Dendritic cell treated with granulocyte-macrophage colony-stimulating factor and Interleukin-4, amounts not matched to agents 40 ng/mL and 50 ng/mL, for 4 days (primary cell): ENCODE measurements at regions not wholly inside any gene's neighbourhood (a gene's known extent, or its start where the extent isn't known, plus 50 kb on each side); places are given as distances from the start of the nearest gene placed in this dataset.
"Not testable (repeated sequence)": the region's sequence is repeated elsewhere in the genome, so short reads cannot be mapped to it uniquely, and the experiment has no call there.

Experiments used
- H3K27ac Mint-ChIP-seq: one replicate; pipeline ENCODE4 v1.8.0; 2022; ENCODE audit warnings: mild to moderate bottlenecking, mixed read lengths
- H3K27me3 Mint-ChIP-seq: one replicate; pipeline ENCODE4 v1.8.0; 2022; ENCODE audit warnings: mild to moderate bottlenecking, mixed read lengths
- H3K36me3 Mint-ChIP-seq: one replicate; pipeline ENCODE4 v1.8.0; 2022; ENCODE audit warnings: low read depth, mixed read lengths
- H3K4me1 Mint-ChIP-seq: one replicate; pipeline ENCODE4 v1.8.0; 2022; ENCODE audit warnings: low read depth, mixed read lengths
- H3K4me3 Mint-ChIP-seq: one replicate; pipeline ENCODE4 v1.8.0; 2022; ENCODE audit warnings: mild to moderate bottlenecking, moderate library complexity, mixed read lengths
- H3K9me3 Mint-ChIP-seq: one replicate; pipeline ENCODE4 v1.8.0; 2022; ENCODE audit warnings: mixed read lengths
- intact Hi-C: fragments of 100-400 bp; cut with micrococcal nuclease; formaldehyde crosslinking; loops from one replicate; pipeline ENCODE4 v1.15.0; 2022

DNA sequence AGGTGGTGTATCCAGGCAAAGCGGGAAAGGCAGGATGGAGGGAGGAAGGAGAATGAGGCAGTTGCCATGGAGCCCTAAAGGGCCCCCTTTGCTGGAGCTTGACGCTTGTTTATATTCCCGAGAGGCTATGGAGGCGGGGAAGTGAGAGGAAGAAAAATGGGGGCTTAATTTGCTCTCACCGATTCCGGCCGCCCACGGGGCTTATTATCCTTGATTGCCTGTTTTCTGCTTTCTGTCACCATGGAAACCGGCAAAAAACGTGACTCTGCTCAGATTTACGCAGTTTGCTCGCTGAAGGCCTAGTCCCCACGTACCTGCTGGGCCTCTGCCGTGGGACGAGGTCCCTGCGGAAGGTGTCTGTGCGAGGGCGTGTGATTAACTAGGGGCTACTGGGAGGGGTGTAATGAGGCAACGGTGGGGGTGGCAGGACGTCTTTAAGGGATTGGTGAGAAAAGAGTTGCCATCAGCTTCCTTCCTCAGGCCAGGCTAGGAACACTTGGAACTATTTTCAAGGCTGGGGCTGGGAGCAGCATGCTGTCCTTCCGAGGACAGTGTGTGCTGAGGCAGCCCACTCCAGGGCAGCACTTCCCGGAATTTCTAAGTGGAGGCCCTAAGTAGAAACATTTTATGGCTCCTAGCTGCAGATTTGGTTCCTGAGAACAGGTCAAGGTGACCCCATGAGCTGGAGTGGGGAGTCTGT is 110.8 kb upstream of the NDN start:
- H3K27ac Mint-ChIP-seq: no peak overlapping the region
- intact Hi-C loops: no loop called here
- H3K4me1 Mint-ChIP-seq: no peaks in the 10 kb centered on the region
- peaks cover 78% of the 10 kb centered on the region for H3K9me3 Mint-ChIP-seq
- H3K27me3 Mint-ChIP-seq: no peaks in the 10 kb centered on the region
- H3K36me3 Mint-ChIP-seq: no peaks in the 10 kb centered on the region
- no peak overlapping the region for H3K4me3 Mint-ChIP-seq

DNA sequence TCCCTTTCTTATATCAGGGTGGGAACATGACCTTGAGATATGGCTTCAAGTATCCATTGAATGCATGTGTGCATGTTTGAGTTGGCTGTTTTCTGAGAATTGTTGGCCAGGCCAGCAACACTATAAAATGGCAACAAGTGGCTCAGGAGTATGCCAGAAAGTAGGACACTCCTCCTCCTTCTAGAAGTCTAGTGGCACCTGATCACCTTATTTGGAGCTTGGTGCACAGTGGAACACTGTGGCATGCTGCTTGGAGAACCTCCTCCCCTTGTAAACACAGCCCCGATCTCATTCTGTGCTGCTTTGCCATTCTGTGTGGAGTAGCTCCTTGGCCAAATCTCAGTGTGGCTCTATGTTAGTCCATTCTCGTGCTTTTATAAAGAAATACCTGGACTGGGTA is 114.8 kb upstream of the NDN start:
- intact Hi-C loops: no loop called here
- no peak overlapping the region for H3K4me3 Mint-ChIP-seq
- H3K27ac Mint-ChIP-seq: no peak overlapping the region
- no peaks in the 10 kb centered on the region for H3K36me3 Mint-ChIP-seq
- H3K27me3 Mint-ChIP-seq: no peaks in the 10 kb centered on the region
- H3K9me3 Mint-ChIP-seq: peaks cover 77% of the 10 kb centered on the region
- H3K4me1 Mint-ChIP-seq: no peaks in the 10 kb centered on the region

DNA sequence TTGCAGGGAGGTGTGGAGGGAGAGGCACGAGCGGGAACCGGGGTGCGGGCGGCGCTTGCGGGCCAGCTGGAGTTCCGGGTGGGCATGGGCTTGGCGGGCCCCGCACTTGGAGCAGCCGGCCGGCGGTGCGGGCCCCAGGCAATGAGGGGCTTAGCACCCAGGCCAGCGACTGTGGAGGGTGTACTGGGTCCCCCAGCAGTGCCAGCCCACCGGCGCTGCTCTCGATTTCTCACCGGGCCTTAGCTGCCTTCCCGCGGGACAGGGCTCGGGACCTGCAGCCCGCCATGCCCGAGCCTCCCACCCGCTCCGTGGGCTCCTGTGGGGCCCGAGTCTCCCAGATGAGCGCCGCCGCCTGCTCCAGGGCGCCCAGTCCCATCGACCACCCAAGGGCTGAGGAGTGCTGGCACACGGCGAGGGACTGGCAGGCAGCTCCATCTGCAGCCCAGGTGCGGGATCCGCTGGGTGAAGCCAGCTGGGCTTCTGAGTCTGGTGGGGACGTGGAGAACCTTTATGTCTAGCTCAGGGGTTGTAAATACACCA is 115.9 kb upstream of the NDN start:
- peaks cover 68% of the 10 kb centered on the region for H3K9me3 Mint-ChIP-seq
- H3K4me3 Mint-ChIP-seq, H3K36me3 Mint-ChIP-seq, intact Hi-C loops, H3K27me3 Mint-ChIP-seq, H3K4me1 Mint-ChIP-seq, H3K27ac Mint-ChIP-seq: not testable (repeated sequence)

DNA sequence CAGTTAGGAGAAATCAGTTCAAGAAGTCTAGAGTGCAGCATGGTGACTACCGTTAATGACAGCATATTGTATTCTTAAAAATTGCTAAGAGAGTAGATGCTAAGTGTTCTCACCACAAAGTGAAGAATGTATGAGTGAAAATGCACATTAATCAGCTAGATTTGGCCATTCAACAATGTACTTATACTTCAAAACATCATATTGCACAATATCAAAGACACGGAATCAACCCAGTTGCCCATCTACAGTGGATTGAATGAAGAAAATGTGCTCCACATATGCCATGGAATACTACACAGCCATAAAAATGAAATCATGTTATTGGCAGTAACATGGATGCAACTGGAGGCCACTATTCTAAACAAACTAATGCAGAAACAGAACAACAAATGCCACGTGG is 119.9 kb upstream of the NDN start:
- H3K27ac Mint-ChIP-seq: no peak overlapping the region
- no peak overlapping the region for H3K4me3 Mint-ChIP-seq
- no peaks in the 10 kb centered on the region for H3K36me3 Mint-ChIP-seq
- H3K27me3 Mint-ChIP-seq: no peaks in the 10 kb centered on the region
- H3K4me1 Mint-ChIP-seq: no peaks in the 10 kb centered on the region
- H3K9me3 Mint-ChIP-seq: peaks cover 57% of the 10 kb centered on the region
- intact Hi-C loops: no loop called here

DNA sequence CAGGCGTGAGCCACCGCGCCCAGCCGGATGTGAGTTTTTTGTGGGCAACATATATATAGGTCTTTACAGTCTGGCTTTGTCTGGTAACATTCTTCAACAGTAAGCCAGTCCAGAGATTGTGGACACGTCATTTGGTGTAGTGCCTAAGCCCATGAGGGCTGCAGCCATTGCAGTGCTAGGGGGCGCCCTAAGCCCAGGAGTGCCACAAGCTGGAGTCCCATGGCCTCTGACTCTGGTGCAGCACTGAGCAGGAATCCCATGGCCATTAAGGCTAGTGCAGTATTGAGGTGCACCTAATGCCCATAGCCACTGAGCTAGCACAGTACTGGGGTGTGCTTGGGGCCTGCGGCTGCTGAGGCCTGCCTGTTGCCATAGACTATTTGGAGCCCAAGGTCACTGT is 136.4 kb upstream of the NDN start:
- H3K27ac Mint-ChIP-seq: no peak overlapping the region
- peaks cover 6% of the 10 kb centered on the region for H3K9me3 Mint-ChIP-seq
- no peaks in the 10 kb centered on the region for H3K36me3 Mint-ChIP-seq
- H3K27me3 Mint-ChIP-seq: no peaks in the 10 kb centered on the region
- H3K4me1 Mint-ChIP-seq: no peaks in the 10 kb centered on the region
- no peak overlapping the region for H3K4me3 Mint-ChIP-seq
- intact Hi-C loops: no loop called here

DNA sequence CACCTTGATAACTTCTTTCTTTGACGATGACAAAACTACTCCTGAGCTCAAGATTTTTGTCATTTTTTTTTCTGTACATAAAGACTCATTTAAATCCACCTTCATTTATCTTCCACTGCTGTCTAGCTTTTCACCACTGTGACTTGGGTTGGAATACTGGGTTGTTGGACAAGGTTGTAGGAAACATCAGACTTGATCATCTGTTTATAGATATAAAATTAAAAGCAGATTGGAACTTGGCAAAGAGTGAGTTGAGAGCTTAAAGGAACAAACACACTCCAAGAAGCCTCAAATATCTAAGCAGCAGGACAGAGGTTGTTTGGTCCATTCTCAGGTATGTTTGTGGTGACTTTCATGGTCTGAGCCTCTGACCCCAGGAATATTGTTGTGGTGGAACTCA is 141.7 kb upstream of the NDN start:
- H3K27me3 Mint-ChIP-seq: no peaks in the 10 kb centered on the region
- intact Hi-C loops: no loop called here
- no peak overlapping the region for H3K27ac Mint-ChIP-seq
- H3K36me3 Mint-ChIP-seq: no peaks in the 10 kb centered on the region
- no peak overlapping the region for H3K4me3 Mint-ChIP-seq
- H3K9me3 Mint-ChIP-seq: peaks cover 11% of the 10 kb centered on the region
- H3K4me1 Mint-ChIP-seq: no peaks in the 10 kb centered on the region

DNA sequence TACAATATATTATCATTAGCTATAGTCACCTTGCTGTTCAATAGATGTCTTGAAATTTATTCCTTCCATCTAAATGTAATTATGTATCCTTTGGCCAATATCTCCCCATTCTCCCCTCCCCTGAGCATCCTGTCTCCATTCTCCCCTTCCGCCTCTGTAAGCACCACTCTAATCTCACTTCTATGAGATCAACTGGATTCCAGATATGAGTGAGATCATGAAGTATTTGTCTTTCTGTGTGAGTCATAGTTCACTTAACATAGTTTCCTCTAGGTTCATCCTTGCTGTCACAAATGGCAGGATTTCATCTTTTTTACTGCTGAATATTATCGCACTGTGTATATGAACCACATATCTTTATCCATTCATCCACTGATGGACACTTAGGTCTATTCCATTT is 148.8 kb upstream of the NDN start:
- Mint-ChIP-seq H3K27ac (no peak overlapping the region), H3K27me3 (no peaks in the 10 kb centered on the region), H3K36me3 (no peaks in the 10 kb centered on the region), H3K4me1 (no peaks in the 10 kb centered on the region), H3K4me3 (no peak overlapping the region), H3K9me3 (peaks cover 55% of the 10 kb centered on the region)
- intact Hi-C loops: no loop called here

DNA sequence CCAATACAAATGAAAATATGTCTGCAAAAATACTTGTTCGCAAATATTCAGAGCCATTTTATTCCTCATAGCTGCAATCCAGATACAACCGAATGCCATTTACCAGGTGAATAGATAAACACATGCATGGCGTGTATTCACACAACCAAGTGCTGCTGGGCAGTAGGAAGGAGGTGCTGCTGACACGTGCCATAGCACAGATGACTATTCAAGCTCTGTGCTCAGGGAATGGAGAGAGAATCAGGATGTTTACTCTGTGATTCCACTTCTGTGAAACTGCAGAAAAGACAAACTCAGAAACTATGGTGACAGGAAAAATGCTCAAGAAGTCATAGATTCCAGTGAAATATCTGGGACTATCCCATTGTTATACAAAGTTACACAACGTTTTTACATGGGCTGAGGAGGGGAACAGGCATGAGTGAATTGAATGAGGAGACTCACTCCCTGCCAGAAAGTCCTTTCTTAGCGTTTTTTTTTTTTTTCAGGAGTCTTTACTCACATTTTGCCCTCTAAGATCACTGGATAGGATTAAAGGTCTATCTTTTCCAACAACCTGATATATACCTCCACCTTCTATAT is 152.9 kb upstream of the NDN start:
- H3K27me3 Mint-ChIP-seq: no peaks in the 10 kb centered on the region
- no peaks in the 10 kb centered on the region for H3K4me1 Mint-ChIP-seq
- no peaks in the 10 kb centered on the region for H3K36me3 Mint-ChIP-seq
- H3K4me3 Mint-ChIP-seq: no peak overlapping the region
- intact Hi-C loops: no loop called here
- H3K27ac Mint-ChIP-seq: no peak overlapping the region
- H3K9me3 Mint-ChIP-seq: peaks cover 34% of the 10 kb centered on the region

DNA sequence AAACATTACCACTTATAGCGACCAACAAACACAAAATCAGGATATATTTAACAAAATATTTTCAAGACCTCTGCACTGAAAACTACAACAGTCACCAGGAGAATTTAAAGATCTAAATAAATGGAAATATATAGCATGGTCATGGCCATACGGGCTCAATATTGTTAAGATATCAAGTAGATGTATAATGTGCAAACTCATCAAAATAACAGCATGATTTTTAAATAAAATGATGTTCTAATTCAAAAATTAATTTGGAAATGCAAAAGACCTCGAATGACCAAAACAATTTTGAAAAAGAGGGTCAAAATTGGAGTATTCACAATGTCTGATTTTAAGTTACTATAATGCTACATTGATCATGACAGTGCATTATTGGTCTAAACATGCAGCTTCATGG is 159.1 kb upstream of the NDN start:
- Mint-ChIP-seq H3K27me3 (no peaks in the 10 kb centered on the region), H3K27ac (no peak overlapping the region), H3K36me3 (no peaks in the 10 kb centered on the region), H3K4me3 (no peak overlapping the region), H3K9me3 (no peaks in the 10 kb centered on the region), H3K4me1 (no peaks in the 10 kb centered on the region)
- intact Hi-C loops: no loop called here

DNA sequence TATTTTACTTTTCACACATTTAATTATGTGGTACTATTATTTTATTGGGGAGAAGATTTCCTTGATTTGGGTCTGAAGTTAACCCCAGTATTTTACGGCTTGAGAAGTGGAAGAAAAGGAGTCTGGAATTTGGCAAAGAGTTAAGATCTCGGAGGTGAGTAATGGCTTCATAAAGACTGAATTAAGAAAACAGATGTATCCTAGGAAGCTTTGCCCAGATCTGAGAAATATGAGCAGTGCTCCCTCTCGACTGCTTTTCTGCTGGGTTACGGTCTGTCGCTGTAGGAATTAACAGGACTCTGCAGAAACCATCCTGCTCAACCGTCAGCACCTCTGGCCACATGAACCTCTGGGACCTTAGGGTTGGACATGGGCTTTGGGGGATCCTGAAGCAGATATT is 163.6 kb upstream of the NDN start:
- Mint-ChIP-seq H3K4me1 (no peaks in the 10 kb centered on the region), H3K9me3 (no peaks in the 10 kb centered on the region), H3K4me3 (no peak overlapping the region), H3K27ac (no peak overlapping the region), H3K27me3 (no peaks in the 10 kb centered on the region), H3K36me3 (no peaks in the 10 kb centered on the region)
- intact Hi-C loops: no loop called here

DNA sequence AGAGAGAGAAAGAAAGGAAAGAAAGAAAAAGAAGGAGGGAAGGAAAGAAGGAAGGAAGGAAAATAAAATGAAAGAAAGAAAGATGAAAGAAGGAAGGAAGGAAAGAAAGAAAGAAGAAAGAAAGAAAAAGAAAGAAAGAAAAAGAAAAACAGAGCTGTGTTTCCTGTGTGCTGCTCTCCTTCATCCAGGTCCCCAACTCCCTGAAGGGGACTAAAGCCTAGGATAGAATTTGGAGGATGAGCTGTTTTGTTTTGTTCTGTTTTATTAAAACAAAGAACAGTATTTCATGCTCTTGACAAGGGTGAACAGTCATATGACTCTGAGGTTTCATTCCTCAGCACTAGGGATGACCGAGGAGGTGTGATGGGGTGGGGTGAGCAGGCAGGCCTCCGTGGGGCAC is 164.8 kb upstream of the NDN start:
- no peak overlapping the region for H3K27ac Mint-ChIP-seq
- no peaks in the 10 kb centered on the region for H3K36me3 Mint-ChIP-seq
- no peaks in the 10 kb centered on the region for H3K4me1 Mint-ChIP-seq
- H3K9me3 Mint-ChIP-seq: no peaks in the 10 kb centered on the region
- no peaks in the 10 kb centered on the region for H3K27me3 Mint-ChIP-seq
- intact Hi-C loops: no loop called here
- H3K4me3 Mint-ChIP-seq: no peak overlapping the region

DNA sequence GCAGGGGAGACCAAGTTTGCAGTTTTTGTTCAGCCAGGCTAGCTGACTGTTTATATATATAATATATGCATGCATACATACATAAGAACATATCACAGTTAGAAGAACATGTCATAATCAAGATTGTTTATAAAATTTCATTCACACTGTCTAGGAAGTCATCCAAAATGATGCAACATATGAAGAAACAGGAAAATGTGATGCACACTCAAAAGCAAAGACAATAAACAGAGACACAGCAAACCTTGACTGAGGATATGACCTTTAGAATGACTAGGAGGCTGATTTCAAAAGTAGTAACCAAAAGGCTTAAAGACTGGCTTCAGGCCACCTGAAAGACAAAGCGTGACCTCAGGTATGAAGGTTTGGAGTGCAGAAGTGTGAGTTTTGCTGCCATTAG is 166.2 kb upstream of the NDN start:
- Mint-ChIP-seq H3K4me3 (no peak overlapping the region), H3K27me3 (no peaks in the 10 kb centered on the region), H3K4me1 (no peaks in the 10 kb centered on the region), H3K27ac (no peak overlapping the region), H3K9me3 (no peaks in the 10 kb centered on the region), H3K36me3 (no peaks in the 10 kb centered on the region)
- intact Hi-C loops: no loop called here

DNA sequence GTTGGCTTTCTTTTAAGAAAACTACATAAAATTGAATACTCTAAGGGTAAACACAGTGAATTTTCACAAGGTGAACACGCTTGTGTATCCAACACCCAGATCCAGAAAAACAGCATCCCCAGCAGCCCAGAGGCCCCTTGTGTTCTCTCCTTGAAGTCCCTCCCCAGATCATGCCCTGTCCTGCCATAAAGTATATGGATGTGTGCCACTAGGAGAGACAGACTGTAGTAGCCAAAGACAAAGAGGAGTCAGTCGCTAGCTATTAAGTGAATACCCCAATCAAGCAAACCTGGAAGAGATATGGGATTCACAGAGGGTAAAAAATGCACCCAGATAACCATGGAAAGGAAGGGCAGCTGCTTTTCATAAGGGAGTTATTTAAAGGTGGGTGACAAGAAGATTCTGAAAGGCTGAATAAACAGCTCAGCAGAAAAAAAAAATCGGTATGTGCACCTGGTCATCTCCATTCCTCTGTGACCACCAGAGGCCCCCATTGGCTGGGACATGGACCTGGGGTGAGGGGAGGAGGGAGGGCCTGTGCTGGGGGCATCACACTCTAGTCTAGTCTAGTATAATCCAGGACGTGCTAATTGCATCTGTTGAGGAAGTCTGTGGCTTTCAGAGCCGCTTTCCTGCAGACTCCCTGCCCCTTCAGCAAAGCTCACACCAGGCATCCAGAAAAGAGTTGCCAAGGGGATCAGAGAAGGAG is 167.3 kb upstream of the NDN start:
- Mint-ChIP-seq H3K36me3 (no peaks in the 10 kb centered on the region), H3K4me3 (no peak overlapping the region), H3K4me1 (no peaks in the 10 kb centered on the region), H3K9me3 (no peaks in the 10 kb centered on the region), H3K27ac (no peak overlapping the region), H3K27me3 (no peaks in the 10 kb centered on the region)
- intact Hi-C loops: no loop called here

DNA sequence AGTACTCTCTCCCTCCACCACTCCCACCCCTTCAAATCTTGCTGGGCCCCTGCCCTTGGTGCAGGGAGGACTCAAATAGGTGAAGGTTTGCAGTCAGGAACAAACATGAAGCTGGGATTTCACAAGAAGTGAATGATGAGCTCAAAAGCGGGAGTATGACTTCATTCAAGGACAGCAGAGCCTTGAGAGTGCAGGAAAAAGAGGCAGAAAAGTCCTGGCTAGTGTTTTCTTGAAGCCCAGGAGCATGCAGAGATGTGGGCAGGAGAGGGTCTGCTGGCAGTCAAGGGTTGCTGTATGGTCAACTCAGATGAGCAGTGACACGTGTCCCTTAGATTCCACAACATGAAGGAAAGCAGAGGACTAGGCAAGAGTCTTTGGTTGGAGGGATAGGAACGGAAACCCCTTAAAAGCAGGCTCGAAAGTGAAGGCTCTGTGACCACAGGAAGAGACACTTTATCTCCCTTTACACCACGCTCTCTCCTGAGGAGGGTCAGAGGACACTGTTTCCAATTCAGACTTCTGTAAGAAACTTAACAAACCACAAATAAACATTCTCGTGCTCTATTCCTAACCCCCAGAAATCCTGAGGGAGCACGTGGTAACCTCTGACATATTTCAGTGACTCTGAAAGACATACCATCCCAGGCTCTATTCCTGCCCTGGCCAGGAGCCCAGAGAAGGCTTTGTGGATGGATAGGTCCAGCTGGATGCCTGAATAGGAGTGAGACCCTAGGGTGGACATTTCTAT is 168.0 kb upstream of the NDN start:
- no peaks in the 10 kb centered on the region for H3K9me3 Mint-ChIP-seq
- no peak overlapping the region for H3K27ac Mint-ChIP-seq
- no peaks in the 10 kb centered on the region for H3K4me1 Mint-ChIP-seq
- H3K27me3 Mint-ChIP-seq: no peaks in the 10 kb centered on the region
- H3K36me3 Mint-ChIP-seq: no peaks in the 10 kb centered on the region
- intact Hi-C loops: no loop called here
- H3K4me3 Mint-ChIP-seq: no peak overlapping the region
